ENCODE measurements at regions not wholly inside any gene's neighbourhood (a gene's known extent, or its start where the extent isn't known, plus 50 kb on each side); places are given as distances from the start of the nearest gene placed in this dataset.

DNA sequence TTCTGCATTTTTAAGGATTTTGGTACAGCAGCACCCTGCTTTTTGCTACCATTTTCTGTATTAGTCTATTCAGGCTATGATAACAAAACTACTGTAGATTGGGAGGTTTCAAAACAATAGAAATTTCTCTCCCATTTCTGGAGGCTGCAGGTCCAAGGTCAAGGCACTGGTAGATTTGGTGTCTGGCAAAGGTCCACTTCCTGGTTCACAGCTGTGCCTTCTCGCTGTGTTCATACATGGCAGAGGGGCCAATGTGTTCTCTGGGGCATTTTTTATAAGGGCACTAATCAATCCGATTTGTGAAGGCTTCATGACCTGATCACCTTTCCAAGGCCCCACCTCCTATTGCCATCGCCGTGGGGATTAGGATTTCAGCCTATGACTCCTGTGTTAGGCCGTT, 268.1 kb upstream of the RTL1 start:
- TF ChIP-seq, protein P1, sequence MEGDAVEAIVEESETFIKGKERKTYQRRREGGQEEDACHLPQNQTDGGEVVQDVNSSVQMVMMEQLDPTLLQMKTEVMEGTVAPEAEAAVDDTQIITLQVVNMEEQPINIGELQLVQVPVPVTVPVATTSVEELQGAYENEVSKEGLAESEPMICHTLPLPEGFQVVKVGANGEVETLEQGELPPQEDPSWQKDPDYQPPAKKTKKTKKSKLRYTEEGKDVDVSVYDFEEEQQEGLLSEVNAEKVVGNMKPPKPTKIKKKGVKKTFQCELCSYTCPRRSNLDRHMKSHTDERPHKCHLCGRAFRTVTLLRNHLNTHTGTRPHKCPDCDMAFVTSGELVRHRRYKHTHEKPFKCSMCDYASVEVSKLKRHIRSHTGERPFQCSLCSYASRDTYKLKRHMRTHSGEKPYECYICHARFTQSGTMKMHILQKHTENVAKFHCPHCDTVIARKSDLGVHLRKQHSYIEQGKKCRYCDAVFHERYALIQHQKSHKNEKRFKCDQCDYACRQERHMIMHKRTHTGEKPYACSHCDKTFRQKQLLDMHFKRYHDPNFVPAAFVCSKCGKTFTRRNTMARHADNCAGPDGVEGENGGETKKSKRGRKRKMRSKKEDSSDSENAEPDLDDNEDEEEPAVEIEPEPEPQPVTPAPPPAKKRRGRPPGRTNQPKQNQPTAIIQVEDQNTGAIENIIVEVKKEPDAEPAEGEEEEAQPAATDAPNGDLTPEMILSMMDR (IDR thresholded peaks at IDR 0.05) = no peak
- no peak for TF ChIP-seq POLR2AphosphoS5 (IDR thresholded peaks at IDR 0.05)
- no peak for TF ChIP-seq EP300 (IDR thresholded peaks at IDR 0.05)
